GM12878 (cell line): ENCODE measurements at regions not wholly inside any gene's neighbourhood (a gene's known extent, or its start where the extent isn't known, plus 50 kb on each side); places are given as distances from the start of the nearest gene placed in this dataset.

Experiments
- ATF2 ChIP-seq: IDR thresholded peaks from 2 replicates; pipeline ENCODE4 v1.6.1; 2012; ENCODE audit warnings: low read length, inconsistent platforms
- BCL3 ChIP-seq: IDR thresholded peaks from 2 replicates; pipeline ENCODE4 v1.6.1; 2011; ENCODE audit warnings: borderline replicate concordance, low read depth, mild to moderate bottlenecking, moderate library complexity, low read length; ENCODE audit not compliant: insufficient read depth, poor library complexity, severe bottlenecking
- BRCA1 ChIP-seq: IDR thresholded peaks from 2 replicates; pipeline ENCODE4 v1.6.1; 2011; ENCODE audit warnings: low read depth, low read length, improper control_type of control experiment
- CHD1 ChIP-seq: IDR thresholded peaks from 2 replicates; pipeline ENCODE4 v1.6.1; 2012; ENCODE audit warnings: low read depth, low read length, improper control_type of control experiment
- CTCF ChIP-seq, 3 experiments: IDR thresholded peaks in 2 of 3; conservative IDR thresholded peaks in 1 of 3; 2 replicates each; pipeline ENCODE4 v1.5.1; 2011; ENCODE audit warnings: low read depth in 3 of 3, low read length in 3 of 3, mild to moderate bottlenecking in 3 of 3, control low read depth in 2 of 3, moderate library complexity in 2 of 3, inconsistent platforms in 1 of 3, mixed read lengths in 1 of 3; ENCODE audit not compliant: control insufficient read depth in 2 of 3, insufficient read depth in 1 of 3; ENCODE audit errors: extremely low read depth in 1 of 3
- EED ChIP-seq: sonication (generic); IDR thresholded peaks from 2 replicates; pipeline ENCODE4 v1.6.1; 2016; ENCODE audit warnings: antibody characterized with exemption, low read depth
- EP300 ChIP-seq, 2 experiments: fragments of 150-350 bp in 1 of 2; IDR thresholded peaks; 2 replicates each; pipeline ENCODE4 v1.6.1; 2011 to 2012; ENCODE audit warnings: low read depth in 2 of 2, low read length in 2 of 2, borderline replicate concordance in 1 of 2, improper control_type of control experiment in 1 of 2, inconsistent platforms in 1 of 2; ENCODE audit not compliant: control insufficient read depth in 1 of 2
- EZH2 ChIP-seq: IDR thresholded peaks from 2 replicates; pipeline ENCODE4 v1.6.1; 2012; ENCODE audit warnings: low read depth, mild to moderate bottlenecking, control low read depth, inconsistent platforms, low read length, borderline replicate concordance; ENCODE audit not compliant: control insufficient read depth
- HDAC2 ChIP-seq: fragments of 200-600 bp; sonication (generic); IDR thresholded peaks from 2 replicates; pipeline ENCODE4 v1.6.1; 2017
- JUNB ChIP-seq: IDR thresholded peaks from 2 replicates; pipeline ENCODE4 v1.6.1; 2016; ENCODE audit warnings: antibody characterized with exemption, mild to moderate bottlenecking
- RAD21 ChIP-seq: IDR thresholded peaks from 2 replicates; pipeline ENCODE4 v1.6.1; 2011; ENCODE audit warnings: mild to moderate bottlenecking, low read depth, low read length, moderate library complexity; ENCODE audit not compliant: insufficient read depth
- SMC3 ChIP-seq: IDR thresholded peaks from 2 replicates; pipeline ENCODE4 v1.6.1; 2011; ENCODE audit warnings: low read length, improper control_type of control experiment, borderline replicate concordance
- ZBTB33 ChIP-seq: fragments of 450-650 bp; IDR thresholded peaks from 2 replicates; pipeline ENCODE4 v1.6.1; 2017; ENCODE audit warnings: mild to moderate bottlenecking

- TF ChIP-seq EED, result no peak
- no peak for TF ChIP-seq EP300 (IDR thresholded peaks at IDR 0.05; ENCODE audit: borderline replicate concordance in 1 of 2, control insufficient read depth in 1 of 2, low read depth in 2 of 2, low read length in 2 of 2)
- TF ChIP-seq BCL3, result no peak
- TF ChIP-seq EZH2, result no peak
- no peak for TF ChIP-seq CHD1
- TF ChIP-seq JUNB, result no peak
- no peak for TF ChIP-seq CTCF (IDR thresholded peaks at IDR 0.05 in 2 of 3, conservative IDR thresholded peaks at IDR 0.05 in 1 of 3; ENCODE audit: control insufficient read depth in 2 of 3, extremely low read depth in 1 of 3, insufficient read depth in 1 of 3, low read depth in 3 of 3, low read length in 3 of 3)
- TF ChIP-seq RAD21, result no peak
- TF ChIP-seq SMC3, result no peak
- TF ChIP-seq BRCA1, result no peak
- no peak for TF ChIP-seq HDAC2
- TF ChIP-seq ATF2, result no peak
- TF ChIP-seq ZBTB33, result no peak
Measured at GRCh38 chr1:213826891-213827290, 160.9 kb upstream of the PROX1 start.
